Uterus (tissue), 3 donors: ENCODE measurements at regions not wholly inside any gene's neighbourhood (a gene's known extent, or its start where the extent isn't known, plus 50 kb on each side); places are given as distances from the start of the nearest gene placed in this dataset.

ENCODE experiments used
- DNase-seq, 2 donors: peaks; one replicate each; pipeline ENCODE4 v3.0.0-alpha.2; 2019 to 2020
- H3K27ac ChIP-seq, 2 donors: fragments of 200-600 bp; sonication (generic); 1 replicate in 1 of 2; 2 replicates in 1 of 2; pipeline ENCODE4 v1.5.1; 2016 to 2018
- H3K27me3 ChIP-seq, 2 donors: fragments of 200-600 bp; sonication (generic); one replicate each; pipeline ENCODE4 v1.5.1; 2018 to 2019; ENCODE audit warnings: control low read depth in 1 of 2
- H3K36me3 ChIP-seq, 2 donors: fragments of 200-600 bp; sonication (generic); one replicate each; pipeline ENCODE4 v1.5.1; 2019; ENCODE audit warnings: control low read depth in 1 of 2
- H3K4me1 ChIP-seq, 2 donors: fragments of 200-600 bp; sonication (generic); one replicate each; pipeline ENCODE4 v1.5.1; 2018 to 2019; ENCODE audit warnings: control low read depth in 1 of 2
- H3K4me3 ChIP-seq, 2 donors: fragments of 200-600 bp; sonication (generic); 1 replicate in 1 of 2; 2 replicates in 1 of 2; pipeline ENCODE4 v1.5.1; 2018 to 2019; ENCODE audit warnings: mild to moderate bottlenecking in 1 of 2
- H3K9me3 ChIP-seq, 2 donors: fragments of 200-600 bp; sonication (generic); one replicate each; pipeline ENCODE4 v1.5.1; 2019; ENCODE audit warnings: control low read depth in 1 of 2
- CTCF ChIP-seq, 4 experiments: fragments of 200-600 bp in 2 of 4; fragments of 450-650 bp in 2 of 4; sonication (generic) in 2 of 4; IDR thresholded peaks; one replicate each; pipeline ENCODE4 v1.5.1; 2016 to 2019; ENCODE audit warnings: antibody characterized with exemption in 4 of 4, mild to moderate bottlenecking in 2 of 4, moderate library complexity in 1 of 4
- POLR2A ChIP-seq, 2 donors: fragments of 450-650 bp; IDR thresholded peaks; one replicate each; pipeline ENCODE4 v1.6.1; 2016; ENCODE audit warnings: antibody characterized with exemption in 2 of 2, mild to moderate bottlenecking in 1 of 2, moderate library complexity in 1 of 2
- intact Hi-C: fragments of 100-400 bp; cut with DNase I; formaldehyde crosslinking; loops from one replicate; pipeline ENCODE4 v1.15.1; 2023; ENCODE audit warnings: low total_unique reads
- donor health status: DM: yes; HTN: yes; CAD: no.

GRCh38 chr9:1469996-1470395 lies 419.8 kb downstream of the DMRT2 start:
- intact Hi-C loops = no loop called here

DNA sequence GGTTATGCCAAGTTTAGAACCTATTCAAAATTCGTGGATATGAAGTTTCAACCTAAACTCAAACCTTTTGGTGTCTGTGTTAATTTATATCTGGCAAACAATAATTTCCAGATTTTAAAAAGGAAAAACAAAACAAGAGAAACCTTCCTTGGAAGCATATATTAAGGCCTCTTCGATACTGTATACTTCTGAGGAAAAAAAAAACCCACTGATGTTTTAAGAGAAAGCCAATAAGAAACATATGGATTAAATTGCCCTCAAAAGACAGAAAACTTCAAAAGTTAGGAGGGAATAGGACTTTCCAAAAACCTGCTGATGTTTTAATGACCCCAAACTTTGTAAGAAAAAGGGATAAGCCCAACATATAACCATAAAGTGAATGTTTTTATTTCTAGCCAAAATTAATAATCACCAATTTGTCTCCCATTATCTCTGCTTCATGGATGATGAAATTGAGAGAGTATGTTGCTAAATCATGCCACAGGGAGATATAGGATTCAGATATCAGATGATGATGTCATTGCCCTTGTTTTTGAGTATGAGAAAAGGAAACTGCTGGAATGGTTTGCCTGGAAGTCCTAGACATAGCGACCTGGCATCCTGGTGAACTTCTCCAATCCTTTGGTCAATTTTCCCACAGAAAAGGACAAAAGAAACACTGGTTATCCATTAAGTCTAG lies 423.9 kb downstream of the DMRT2 start:
- intact Hi-C loops = no loop called here
- no peaks in the 10 kb centered on the region for H3K27me3 ChIP-seq
- no peak for TF ChIP-seq POLR2A (IDR thresholded peaks at IDR 0.05)
- TF ChIP-seq CTCF (IDR thresholded peaks at IDR 0.05) = no peak

More at GRCh38 chr9:1469996-1470395, 419.8 kb downstream of the DMRT2 start:
- Histone ChIP-seq H3K27ac (no peak overlapping the region), H3K4me1 (no peaks in the 10 kb centered on the region), H3K9me3 (no peaks in the 10 kb centered on the region), H3K27me3 (no peaks in the 10 kb centered on the region), H3K4me3 (no peak overlapping the region), H3K36me3 (no peaks in the 10 kb centered on the region)
- DNase-seq = no peak
- TF ChIP-seq CTCF (IDR thresholded peaks at IDR 0.05) (no peak), POLR2A (IDR thresholded peaks at IDR 0.05) (no peak)

GRCh38 chr9:1474671-1475070 lies 424.5 kb downstream of the DMRT2 start:
- H3K36me3 ChIP-seq = no peaks in the 10 kb centered on the region
- intact Hi-C loops = no loop called here
- DNase-seq = no peak
- no peak overlapping the region for H3K27ac ChIP-seq
- no peaks in the 10 kb centered on the region for H3K9me3 ChIP-seq
- H3K4me3 ChIP-seq = no peak overlapping the region
- H3K27me3 ChIP-seq = no peaks in the 10 kb centered on the region
- H3K4me1 ChIP-seq = no peaks in the 10 kb centered on the region
- no peak for TF ChIP-seq POLR2A (IDR thresholded peaks at IDR 0.05)

More for the DNA sequence above, 423.9 kb downstream of the DMRT2 start:
- Histone ChIP-seq H3K4me3 (no peak overlapping the region), H3K4me1 (no peaks in the 10 kb centered on the region), H3K27ac (no peak overlapping the region), H3K36me3 (no peaks in the 10 kb centered on the region), H3K9me3 (no peaks in the 10 kb centered on the region)
- no peak for DNase-seq

DNA sequence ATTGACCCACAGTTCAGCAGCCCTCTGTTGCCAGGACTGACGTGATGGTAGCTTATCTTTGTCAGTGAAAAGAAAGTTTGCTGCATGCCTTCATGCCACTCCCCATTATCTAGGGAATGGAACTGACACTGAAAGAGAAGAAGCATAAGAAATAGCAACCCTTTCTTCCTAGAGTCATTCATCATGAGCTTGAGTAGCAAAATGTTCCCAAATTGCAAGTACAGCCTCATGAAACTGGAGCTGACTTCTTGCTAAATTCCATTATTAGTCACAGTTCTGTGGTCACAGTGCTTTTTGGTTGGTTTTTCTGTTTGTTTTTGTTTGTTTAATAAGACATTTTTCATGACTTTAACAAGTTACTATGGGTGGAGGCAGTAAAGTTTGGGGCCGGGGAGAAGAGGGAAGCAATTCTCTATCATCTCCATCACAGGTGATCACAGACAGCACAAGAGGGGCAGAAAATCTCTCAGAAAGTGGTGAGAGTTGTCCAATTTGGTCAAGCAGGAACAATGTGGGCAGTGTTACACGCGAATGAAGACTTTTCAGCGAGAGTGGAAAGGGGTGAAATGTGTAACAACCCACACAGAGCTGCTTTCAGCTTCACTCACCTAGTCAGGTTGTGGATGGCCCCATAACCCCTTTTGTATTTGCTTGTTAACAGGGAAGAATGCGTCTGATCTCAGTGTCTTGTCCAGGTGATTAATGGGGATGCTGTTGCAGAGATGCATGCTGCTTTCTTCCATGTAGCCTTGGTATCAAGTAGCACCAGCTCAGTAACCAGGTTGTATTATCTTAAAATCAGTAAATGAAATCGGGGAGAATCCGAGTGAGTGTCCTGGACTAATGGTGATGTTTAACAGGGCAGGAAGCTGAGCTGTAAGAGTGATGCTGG lies 440.4 kb downstream of the DMRT2 start:
- Histone ChIP-seq H3K4me3 (no peak overlapping the region), H3K27me3 (no peaks in the 10 kb centered on the region), H3K9me3 (no peaks in the 10 kb centered on the region), H3K27ac (no peak overlapping the region), H3K36me3 (no peaks in the 10 kb centered on the region), H3K4me1 (no peaks in the 10 kb centered on the region)
- TF ChIP-seq POLR2A (IDR thresholded peaks at IDR 0.05) = no peak
- no peak for TF ChIP-seq CTCF (IDR thresholded peaks at IDR 0.05)
- intact Hi-C loops = no loop called here
- DNase-seq = no peak

GRCh38 chr9:1492156-1492555 lies 442.0 kb downstream of the DMRT2 start:
- H3K4me3 ChIP-seq = no peak overlapping the region
- TF ChIP-seq POLR2A (IDR thresholded peaks at IDR 0.05) (no peak), CTCF (IDR thresholded peaks at IDR 0.05) (no peak)
- no peak for DNase-seq
- H3K4me1 ChIP-seq = no peaks in the 10 kb centered on the region
- no peak overlapping the region for H3K27ac ChIP-seq
- no peaks in the 10 kb centered on the region for H3K27me3 ChIP-seq
- no peaks in the 10 kb centered on the region for H3K9me3 ChIP-seq
- no peaks in the 10 kb centered on the region for H3K36me3 ChIP-seq
- intact Hi-C loops = no loop called here
